ENCODE measurements at regions not wholly inside any gene's neighbourhood (a gene's known extent, or its start where the extent isn't known, plus 50 kb on each side); places are given as distances from the start of the nearest gene placed in this dataset.

DNA sequence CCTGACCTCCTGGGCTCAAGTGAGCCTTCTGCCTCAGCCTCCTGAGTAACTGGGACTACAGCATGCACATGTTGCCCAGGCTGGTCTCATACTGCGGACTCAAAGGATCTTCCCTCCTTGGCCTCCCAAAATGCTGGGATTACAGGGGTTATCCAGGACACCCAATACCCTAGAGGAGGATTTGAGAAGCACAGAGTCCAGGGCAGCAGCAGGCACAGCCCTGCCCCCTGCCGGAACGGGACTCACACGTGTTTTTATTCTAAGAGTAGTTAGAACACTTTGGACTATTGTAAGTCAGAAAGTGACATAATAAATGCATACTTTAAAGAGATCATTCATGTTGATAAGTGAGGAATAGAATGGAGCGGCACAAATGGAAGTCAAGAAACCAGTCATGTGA, 80.2 kb downstream of the C6orf118 start:
- H3K4me3 ChIP-seq (ENCODE audit: low read length): no peak overlapping the region
- H3K27me3 ChIP-seq (ENCODE audit: low read depth, low read length): no peaks in the 10 kb centered on the region
- no peaks in the 10 kb centered on the region for H3K36me3 ChIP-seq (replicated peaks; ENCODE audit: low read depth, low read length)
- no peaks in the 10 kb centered on the region for H3K79me2 ChIP-seq (ENCODE audit: low read length)
- no peak overlapping the region for H2AFZ ChIP-seq (ENCODE audit: low read depth, low read length)
- no peak overlapping the region for H3K9ac ChIP-seq (ENCODE audit: low read length)
- TF ChIP-seq EZH2phosphoT487 (IDR thresholded peaks at IDR 0.05; ENCODE audit: low read depth): no peak
- TF ChIP-seq, protein P1, sequence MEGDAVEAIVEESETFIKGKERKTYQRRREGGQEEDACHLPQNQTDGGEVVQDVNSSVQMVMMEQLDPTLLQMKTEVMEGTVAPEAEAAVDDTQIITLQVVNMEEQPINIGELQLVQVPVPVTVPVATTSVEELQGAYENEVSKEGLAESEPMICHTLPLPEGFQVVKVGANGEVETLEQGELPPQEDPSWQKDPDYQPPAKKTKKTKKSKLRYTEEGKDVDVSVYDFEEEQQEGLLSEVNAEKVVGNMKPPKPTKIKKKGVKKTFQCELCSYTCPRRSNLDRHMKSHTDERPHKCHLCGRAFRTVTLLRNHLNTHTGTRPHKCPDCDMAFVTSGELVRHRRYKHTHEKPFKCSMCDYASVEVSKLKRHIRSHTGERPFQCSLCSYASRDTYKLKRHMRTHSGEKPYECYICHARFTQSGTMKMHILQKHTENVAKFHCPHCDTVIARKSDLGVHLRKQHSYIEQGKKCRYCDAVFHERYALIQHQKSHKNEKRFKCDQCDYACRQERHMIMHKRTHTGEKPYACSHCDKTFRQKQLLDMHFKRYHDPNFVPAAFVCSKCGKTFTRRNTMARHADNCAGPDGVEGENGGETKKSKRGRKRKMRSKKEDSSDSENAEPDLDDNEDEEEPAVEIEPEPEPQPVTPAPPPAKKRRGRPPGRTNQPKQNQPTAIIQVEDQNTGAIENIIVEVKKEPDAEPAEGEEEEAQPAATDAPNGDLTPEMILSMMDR (IDR thresholded peaks at IDR 0.05; ENCODE audit: low read depth, low read length): no peak
- no peak overlapping the region for H3K4me2 ChIP-seq (ENCODE audit: low read length)
- no peaks in the 10 kb centered on the region for H3K4me1 ChIP-seq (ENCODE audit: low read length)
- no peaks in the 10 kb centered on the region for H3K9me3 ChIP-seq (ENCODE audit: insufficient read depth, low read length)
- no peaks in the 10 kb centered on the region for H4K20me1 ChIP-seq (ENCODE audit: insufficient read depth, low read length)
- no peak overlapping the region for H3K27ac ChIP-seq (ENCODE audit: low read length)

DNA sequence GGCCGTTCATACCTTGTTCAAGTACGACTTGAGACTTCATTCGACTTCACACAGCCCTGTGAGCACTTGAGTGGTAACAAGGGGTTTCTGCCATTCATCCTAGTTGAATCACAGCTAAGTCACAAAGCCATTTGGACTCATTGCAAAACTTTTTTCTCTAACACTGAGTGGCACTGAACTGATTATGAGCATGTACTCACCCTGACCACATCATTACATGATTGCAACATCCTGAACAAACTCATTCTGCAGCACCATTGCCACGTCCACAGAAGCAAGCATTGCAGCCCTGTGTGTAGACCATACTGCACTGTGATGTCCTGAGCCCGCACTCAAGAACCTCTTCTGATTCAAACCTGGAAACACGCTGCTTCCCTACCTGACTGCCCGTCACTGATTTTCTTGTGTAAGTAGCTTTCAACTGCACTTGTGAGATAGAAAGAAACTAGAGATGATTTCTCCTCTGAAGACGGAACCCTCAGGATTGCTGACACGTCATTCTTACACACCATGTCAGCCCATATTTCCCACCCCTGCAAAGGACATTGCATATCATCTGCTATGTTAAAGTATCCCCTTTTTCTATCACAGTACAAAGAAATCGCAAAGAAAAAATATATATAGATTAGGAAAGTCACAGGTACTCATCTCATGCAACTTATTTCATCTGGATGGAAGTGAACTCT, 81.6 kb downstream of the C6orf118 start:
- Histone ChIP-seq H3K4me1 (ENCODE audit: low read length) (no peaks in the 10 kb centered on the region), H3K4me2 (ENCODE audit: low read length) (no peak overlapping the region), H3K27me3 (ENCODE audit: low read depth, low read length) (no peaks in the 10 kb centered on the region), H3K9ac (ENCODE audit: low read length) (no peak overlapping the region), H3K36me3 (replicated peaks; ENCODE audit: low read depth, low read length) (no peaks in the 10 kb centered on the region), H3K79me2 (ENCODE audit: low read length) (no peaks in the 10 kb centered on the region), H4K20me1 (ENCODE audit: insufficient read depth, low read length) (no peaks in the 10 kb centered on the region), H2AFZ (ENCODE audit: low read depth, low read length) (no peak overlapping the region), H3K27ac (ENCODE audit: low read length) (no peak overlapping the region), H3K4me3 (ENCODE audit: low read length) (no peak overlapping the region), H3K9me3 (ENCODE audit: insufficient read depth, low read length) (no peaks in the 10 kb centered on the region)
- TF ChIP-seq, protein P1 (IDR thresholded peaks at IDR 0.05; ENCODE audit: low read depth, low read length): no peak
- TF ChIP-seq EZH2phosphoT487 (IDR thresholded peaks at IDR 0.05; ENCODE audit: low read depth): no peak

DNA sequence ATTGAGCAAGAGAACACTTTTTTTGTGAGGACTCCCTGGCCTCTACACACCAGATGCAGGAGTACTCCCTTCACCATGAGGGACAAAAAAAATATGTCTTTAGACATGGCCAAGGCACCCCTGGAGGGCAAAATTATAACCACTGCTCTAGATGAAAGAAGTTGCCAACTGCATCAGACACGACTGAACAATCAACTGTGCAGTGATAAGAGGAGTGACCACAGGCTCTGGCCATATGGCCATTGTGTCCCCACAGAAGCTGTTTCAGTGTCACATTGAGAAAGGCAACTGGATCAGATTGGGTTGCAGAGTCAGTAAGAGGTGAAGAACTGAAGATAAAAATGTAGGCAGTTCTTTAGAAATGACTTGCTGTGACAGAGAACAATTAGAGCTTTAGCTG, 85.7 kb downstream of the C6orf118 start:
- TF ChIP-seq EZH2phosphoT487 (IDR thresholded peaks at IDR 0.05; ENCODE audit: low read depth): no peak
- TF ChIP-seq, protein P1 (IDR thresholded peaks at IDR 0.05; ENCODE audit: low read depth, low read length): no peak
- H4K20me1 ChIP-seq (ENCODE audit: insufficient read depth, low read length): no peaks in the 10 kb centered on the region
- no peak overlapping the region for H3K4me3 ChIP-seq (ENCODE audit: low read length)
- H3K4me1 ChIP-seq (ENCODE audit: low read length): no peaks in the 10 kb centered on the region
- no peaks in the 10 kb centered on the region for H3K36me3 ChIP-seq (replicated peaks; ENCODE audit: low read depth, low read length)
- H3K4me2 ChIP-seq (ENCODE audit: low read length): no peak overlapping the region
- H3K79me2 ChIP-seq (ENCODE audit: low read length): no peaks in the 10 kb centered on the region
- H3K27me3 ChIP-seq (ENCODE audit: low read depth, low read length): no peaks in the 10 kb centered on the region
- no peak overlapping the region for H3K27ac ChIP-seq (ENCODE audit: low read length)
- H2AFZ ChIP-seq (ENCODE audit: low read depth, low read length): no peak overlapping the region
- H3K9me3 ChIP-seq (ENCODE audit: insufficient read depth, low read length): no peaks in the 10 kb centered on the region
- no peak overlapping the region for H3K9ac ChIP-seq (ENCODE audit: low read length)

DNA sequence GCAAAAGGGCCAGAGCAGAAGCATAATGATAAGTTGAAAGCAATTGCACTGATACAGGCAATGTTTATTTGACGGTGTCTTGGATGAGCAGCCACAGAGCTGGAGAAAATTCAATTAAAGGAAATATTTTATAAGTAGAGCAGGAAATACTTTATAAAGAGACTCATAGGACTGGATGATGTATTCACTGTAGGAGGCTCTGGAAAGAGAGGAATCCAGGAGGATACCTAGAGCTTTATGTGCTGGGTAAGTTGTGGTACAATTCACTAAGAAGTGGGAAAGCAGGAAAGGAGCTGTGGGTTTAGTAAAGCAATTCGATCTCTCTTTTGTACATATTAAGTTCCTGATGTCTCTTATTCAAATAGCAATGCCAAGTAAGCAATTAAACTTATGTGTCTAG, 86.3 kb downstream of the C6orf118 start:
- H2AFZ ChIP-seq (ENCODE audit: low read depth, low read length): no peak overlapping the region
- no peak overlapping the region for H3K9ac ChIP-seq (ENCODE audit: low read length)
- H3K79me2 ChIP-seq (ENCODE audit: low read length): no peaks in the 10 kb centered on the region
- H3K4me2 ChIP-seq (ENCODE audit: low read length): no peak overlapping the region
- TF ChIP-seq, protein P1 (IDR thresholded peaks at IDR 0.05; ENCODE audit: low read depth, low read length): no peak
- no peak for TF ChIP-seq EZH2phosphoT487 (IDR thresholded peaks at IDR 0.05; ENCODE audit: low read depth)
- no peaks in the 10 kb centered on the region for H3K27me3 ChIP-seq (ENCODE audit: low read depth, low read length)
- no peaks in the 10 kb centered on the region for H3K36me3 ChIP-seq (replicated peaks; ENCODE audit: low read depth, low read length)
- no peaks in the 10 kb centered on the region for H3K9me3 ChIP-seq (ENCODE audit: insufficient read depth, low read length)
- no peaks in the 10 kb centered on the region for H3K4me1 ChIP-seq (ENCODE audit: low read length)
- H3K4me3 ChIP-seq (ENCODE audit: low read length): no peak overlapping the region
- H4K20me1 ChIP-seq (ENCODE audit: insufficient read depth, low read length): no peaks in the 10 kb centered on the region
- no peak overlapping the region for H3K27ac ChIP-seq (ENCODE audit: low read length)
